ENCODE measurements at regions not wholly inside any gene's neighbourhood (a gene's known extent, or its start where the extent isn't known, plus 50 kb on each side); places are given as distances from the start of the nearest gene placed in this dataset.

DNA sequence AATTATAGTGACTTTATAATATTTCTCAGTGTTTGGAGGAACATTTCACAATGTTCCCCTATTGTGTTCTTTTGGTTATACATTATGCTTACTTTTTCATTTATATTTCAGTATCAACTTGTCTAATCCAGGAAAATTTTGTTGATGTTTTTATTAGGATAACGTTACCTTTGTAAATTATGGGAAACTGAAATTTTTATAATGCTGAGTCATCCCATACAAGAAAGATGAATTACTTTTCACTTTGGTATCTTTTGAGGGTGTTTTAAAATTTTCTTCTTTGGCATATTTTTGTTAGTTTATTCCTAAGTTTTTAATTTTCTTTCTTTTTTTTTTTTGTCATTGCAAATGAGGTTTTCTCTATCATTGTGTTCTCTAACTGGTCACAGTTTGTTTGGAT is 542.7 kb downstream of the SLC16A7 start:
- DNase-seq (ENCODE audit: low read depth, low spot score) = no peak

DNA sequence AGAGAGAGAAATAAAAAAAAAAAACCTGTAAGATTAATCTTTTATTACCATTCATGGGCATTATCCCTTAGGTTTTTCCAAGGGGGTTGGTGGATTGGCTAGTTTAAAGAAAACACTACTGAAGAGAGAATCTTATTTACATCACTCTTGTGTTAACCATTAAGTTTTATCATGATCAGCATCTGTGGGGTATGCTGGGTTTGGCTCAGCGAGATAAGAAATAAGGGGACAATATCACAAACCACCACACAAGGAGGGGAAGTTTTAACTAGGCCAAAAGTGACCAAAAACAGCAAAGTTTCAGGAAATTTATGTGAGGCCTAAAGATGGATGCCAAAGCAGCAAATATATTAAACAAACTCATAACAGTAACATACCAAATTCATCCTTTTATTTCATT is 548.6 kb downstream of the SLC16A7 start:
- no peak for DNase-seq (ENCODE audit: low read depth, low spot score)

DNA sequence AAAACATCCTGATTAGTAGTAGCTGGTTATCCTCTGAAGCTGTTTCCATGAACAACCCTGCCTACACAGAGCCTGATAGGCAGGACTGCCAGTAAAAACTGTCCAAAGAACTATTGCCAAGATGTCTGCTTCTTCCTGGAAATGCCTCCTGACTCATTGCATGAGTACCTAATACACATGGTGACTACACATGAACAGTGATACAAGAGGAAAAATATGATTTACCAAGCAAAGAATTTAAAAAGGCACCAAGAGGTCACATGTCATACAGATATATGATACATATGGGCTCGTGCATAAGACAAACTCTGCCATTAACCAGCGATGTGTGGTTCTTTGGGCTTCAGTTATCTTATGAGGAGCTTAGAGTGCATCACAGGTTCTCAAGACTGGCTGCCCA is 552.3 kb downstream of the SLC16A7 start:
- no peak for DNase-seq (ENCODE audit: low read depth, low spot score)

DNA sequence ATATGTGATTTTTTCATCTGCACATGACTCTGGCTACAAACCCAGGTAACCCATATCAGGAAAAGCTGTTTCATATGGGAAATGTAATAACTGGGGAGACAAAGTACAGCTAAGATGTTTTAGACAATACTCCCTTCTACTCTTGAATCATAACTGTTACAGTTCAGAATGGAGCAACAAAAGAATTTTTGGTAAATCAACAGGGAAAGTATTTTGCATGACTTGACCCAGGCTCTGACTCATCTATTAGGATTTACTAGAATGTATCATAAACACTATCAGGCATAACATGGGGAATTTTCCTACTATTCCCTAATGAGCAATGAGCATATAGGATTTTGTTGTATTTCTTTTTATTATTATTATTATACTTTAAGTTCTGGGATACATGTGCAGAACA is 553.0 kb downstream of the SLC16A7 start:
- no peak for DNase-seq (ENCODE audit: low read depth, low spot score)

DNA sequence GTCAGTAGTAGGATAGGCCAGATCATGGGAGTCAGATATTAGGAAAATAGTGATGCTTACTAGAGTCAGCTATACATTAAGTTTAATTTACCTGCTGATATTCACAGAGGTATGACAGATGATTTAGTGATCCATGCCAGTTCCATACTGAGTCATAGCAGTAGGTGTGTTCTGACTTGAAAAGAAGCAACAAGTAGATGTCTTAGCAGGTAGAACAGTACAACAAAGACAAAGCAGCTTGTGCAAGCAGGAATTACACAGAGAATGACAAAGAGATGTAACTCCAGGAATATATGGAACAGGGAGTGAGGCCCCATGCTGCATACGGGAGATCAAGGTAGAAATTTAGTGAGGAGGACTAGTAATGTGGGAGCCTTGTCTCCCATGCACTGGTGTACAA is 556.9 kb downstream of the SLC16A7 start:
- no peak for DNase-seq (ENCODE audit: low read depth, low spot score)

DNA sequence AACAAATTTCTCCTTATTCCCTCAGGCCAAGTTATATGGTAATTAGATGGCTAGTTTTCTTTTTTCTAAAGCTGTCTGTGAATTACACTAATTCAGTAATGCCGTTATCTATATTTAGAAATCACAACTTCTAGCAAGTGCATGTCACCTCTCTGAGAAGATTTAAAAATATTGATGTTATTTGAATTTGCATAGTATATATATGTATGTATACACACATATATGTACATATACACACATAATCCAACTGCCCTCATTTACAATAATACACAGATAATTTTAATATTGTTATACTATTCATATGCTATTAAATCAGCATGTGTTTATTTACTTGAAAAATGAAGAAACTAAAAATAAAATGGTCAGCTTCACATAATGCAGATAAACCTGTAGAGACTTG is 563.9 kb downstream of the SLC16A7 start:
- no peak for DNase-seq (ENCODE audit: low read depth, low spot score)

DNA sequence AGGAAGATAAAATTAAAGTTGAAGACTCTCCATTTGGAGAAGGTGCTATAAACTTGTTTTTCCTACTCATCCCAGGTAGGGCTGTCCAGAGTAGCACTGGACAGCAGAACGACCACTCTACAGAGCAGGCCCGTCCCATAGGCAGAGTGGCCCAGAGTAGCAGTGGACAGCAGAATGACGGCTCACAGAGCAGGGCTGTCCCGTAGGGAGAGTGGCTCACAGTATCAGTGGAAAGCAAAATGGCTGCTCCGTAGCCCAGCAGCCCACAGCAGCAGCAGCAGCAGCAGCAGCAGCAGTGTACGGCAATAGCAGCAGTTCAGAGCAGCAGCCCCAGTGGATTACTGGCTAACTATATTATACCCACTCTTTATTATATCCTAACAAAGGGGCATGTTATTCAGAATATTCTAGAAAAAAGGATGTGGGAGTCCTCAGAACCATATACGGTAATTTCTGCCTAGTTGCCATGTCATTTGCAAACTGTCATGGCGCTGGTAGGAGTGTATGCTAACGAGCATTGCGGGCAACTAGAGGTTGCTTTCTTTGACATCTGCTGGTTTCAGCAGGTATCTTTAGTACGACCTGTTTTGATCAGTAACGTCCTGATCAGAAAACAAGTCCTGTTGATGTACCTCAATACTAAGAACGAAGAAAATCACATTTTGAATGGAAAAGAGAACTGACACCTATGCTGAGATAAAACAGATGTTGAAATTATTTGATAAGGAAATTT is 567.3 kb downstream of the SLC16A7 start:
- no peak for DNase-seq (ENCODE audit: low read depth, low spot score)

DNA sequence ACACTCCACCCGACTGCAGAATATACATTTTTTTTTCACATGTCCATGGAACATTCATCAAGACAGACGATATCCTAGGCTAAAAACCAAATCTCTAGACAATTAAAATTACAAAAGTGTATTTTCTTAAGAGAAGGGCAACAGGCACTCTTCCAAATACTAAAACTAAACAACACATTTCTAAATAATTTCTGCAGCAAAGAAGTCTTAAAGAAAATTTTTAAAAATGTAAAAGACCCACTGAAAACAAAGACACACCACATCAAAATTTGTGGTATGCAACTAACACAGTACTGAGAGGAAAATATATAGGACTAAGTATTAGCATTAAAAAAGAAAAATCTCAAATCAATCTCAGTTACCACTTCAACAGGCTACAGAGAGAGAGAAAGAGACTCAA is 570.0 kb downstream of the SLC16A7 start:
- DNase-seq (ENCODE audit: low read depth, low spot score) = no peak

DNA sequence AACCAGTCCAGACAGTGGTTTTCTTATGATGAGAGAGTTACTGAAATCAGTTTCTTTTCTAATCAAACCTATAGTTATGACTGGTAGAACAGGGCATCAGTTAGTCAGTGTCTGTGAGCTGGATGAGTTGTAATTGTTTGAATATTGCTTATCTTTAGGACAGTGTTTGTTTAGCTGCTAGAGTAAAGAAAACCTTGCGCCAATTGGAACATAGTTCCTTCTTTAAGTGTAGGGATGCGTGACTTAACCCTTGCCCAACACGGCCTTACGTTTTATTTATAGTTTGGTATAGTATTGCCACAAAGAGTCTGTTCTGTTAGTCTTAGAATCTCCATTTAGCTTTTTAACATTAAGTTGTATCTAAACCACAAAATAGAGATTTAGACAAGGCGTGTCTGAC is 572.6 kb downstream of the SLC16A7 start:
- no peak for DNase-seq (ENCODE audit: low read depth, low spot score)

DNA sequence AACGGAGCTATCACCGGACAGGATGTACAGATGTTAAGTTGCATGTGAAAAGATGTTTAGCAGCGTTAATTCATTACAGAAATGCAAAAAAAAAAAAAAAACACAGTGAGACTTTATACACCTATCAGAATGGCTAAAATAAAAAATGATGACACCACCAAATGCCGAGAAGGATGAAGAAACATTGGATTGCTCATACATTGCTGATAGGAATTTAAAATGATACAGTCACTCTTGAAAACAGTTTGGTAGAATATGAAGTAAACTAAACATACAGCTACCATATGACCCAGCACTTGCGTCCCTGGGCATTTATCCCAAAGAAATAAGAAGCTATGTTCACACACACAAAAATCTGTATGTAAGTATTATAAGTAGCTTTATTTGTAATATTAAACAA is 574.1 kb downstream of the SLC16A7 start:
- no peak for DNase-seq (ENCODE audit: low read depth, low spot score)

DNA sequence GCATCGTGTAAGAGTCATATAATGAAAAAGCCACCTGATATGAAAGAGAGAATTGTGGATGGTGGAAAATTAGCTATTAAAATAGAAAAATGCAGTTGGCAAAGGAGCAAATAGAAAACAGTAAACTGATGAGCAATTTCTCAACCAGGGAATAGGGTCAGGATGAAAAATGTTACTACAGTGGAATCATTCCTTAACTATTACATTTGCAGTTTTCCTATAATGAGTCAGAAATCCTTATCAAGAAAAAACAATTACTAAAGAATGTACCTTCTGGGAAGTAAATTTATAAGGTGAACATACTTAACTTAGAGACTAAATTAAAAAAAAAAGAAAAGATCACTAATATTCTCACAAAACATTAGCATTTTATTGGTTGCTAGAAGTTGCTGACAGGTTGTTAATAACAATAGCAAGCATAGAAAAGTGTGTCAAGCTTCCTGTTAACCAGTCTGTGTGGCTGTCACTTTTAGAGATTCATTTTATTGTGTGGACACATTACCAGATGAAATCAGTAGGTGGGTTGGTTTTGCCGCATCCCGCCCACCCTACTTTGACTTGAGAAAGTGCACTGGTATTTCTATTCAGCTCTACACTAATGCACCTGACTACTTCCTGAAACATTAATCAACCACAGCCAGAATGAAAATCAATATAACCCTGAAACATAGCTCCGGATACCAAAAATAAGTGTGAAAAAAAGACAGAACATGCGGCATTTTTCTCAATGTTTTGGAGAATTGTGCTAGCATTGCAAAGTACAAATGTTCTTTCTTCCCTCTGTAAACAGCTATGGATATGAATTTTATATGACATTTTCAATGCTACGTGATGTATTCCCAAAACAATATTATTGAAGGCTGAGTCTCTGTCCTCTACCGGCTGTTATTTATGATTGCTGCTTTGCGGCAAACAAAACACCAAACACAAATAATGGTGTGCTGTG is 576.7 kb downstream of the SLC16A7 start:
- DNase-seq (ENCODE audit: low read depth, low spot score) = no peak

DNA sequence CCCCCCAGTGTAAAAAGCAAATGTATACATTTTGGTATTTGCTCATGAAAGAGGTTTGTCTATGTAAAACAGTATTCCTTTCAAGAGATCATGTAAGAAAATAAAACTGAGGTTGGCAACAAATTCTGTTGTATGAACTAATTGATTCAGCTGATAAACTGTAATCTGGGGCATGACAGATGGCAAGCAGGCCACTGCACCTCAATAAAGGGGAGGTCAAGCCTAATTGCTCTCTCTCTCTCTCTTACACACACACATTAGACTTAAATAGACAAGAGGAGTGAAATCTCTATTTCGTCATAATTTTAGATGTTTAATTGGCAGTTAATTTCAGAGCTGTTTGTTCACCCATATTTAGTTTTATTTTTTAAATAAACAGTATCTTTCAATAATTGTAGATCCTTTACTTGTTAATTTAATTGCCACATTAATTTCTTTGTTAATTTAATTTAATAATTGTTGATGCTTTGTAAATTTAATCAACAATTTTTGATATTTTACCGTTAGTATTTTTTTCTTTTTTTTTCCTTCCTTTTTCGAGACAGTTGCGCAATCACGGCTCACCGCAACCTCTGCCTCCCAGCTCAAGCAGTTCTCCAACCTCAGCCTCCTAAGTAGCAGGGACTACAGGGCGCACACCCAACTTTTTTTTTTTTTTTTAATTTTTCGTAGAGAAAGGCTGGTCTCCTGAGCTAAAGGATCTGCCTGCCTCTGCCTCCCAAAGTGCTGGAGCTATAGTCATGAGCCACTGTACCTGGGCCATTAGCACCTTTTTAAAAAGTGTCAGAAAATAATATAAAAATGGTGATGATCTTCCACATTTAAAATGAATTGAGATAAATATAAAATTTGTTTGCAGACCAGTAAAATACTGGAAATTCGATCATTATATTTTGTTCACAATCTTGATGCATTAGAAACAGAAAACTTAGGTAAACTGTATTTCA is 577.7 kb downstream of the SLC16A7 start:
- no peak for DNase-seq (ENCODE audit: low read depth, low spot score)

DNA sequence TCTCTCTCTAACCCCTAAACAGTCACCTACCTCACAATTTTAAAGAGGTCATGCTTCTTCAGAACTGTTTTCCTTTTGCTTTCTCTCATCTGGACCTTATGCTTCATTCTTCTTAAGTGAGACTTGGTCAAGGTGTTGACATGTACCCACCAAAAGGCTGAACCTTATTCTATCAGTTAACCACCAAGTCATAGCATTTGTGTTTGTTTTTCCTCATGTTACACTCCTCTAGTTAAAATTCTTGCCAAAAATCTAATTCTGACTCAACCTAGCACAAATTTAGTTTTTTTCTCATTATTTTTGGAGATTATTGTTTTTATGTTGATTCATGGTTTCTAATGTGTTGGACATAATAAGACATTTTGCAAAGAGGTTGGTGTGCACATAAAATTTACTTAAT is 578.6 kb downstream of the SLC16A7 start:
- DNase-seq (ENCODE audit: low read depth, low spot score) = no peak

DNA sequence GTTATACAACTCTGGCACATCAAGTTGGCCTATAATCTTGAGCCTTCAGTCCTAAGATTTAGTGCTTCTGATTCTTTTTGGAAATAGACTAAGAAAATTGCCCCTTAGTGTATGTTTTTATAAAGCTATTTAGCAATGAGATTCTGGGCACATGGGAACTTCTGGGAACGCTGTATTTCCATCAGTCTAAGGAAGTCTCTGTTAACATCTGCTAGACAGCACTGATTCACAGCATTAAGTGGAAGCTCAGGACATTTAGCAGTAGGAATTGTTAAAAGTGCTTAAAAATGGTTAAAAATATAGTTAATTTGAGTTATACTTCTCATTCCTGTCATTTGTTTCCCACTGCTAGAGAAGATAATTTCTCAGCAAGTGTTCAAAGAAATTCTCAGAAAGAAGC is 579.1 kb downstream of the SLC16A7 start:
- no peak for DNase-seq (ENCODE audit: low read depth, low spot score)

DNA sequence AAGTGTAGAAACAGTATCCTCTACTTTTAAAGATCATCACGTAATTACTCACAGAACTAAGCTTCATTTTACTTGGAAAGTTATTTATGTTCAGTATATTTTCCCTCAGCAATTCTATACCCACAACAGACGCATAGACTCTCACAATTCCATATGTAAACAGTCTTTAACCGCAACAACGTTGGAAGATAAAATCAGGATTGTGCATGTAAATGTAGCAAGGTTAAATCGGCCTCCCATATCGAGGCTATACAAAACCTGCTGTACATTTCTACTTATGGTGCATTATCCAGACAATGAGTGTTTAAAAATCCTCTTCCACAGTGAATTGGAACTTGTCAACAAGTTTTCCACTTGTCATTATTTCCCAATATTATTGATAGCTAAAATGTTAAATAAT is 581.1 kb downstream of the SLC16A7 start:
- DNase-seq (ENCODE audit: low read depth, low spot score) = no peak

DNA sequence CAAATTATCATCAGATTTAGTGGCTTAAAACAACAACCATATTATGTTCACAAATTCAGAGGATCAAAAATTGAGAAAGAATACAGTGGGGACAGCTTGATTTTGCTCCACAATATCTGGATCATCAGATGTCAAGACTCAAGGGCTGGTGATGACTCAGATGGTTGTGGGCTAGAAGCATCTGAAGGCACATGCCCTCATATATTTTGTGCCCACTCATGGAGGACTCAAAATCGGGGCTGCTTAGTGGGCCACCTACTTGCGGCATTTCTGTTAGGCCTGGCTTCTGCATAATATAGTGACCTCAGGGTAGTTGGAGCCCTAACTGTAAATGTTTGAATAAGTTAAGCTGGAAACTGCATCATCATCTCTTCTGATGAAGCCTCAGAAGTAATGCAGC is 584.5 kb downstream of the SLC16A7 start:
- no peak for DNase-seq (ENCODE audit: low read depth, low spot score)

DNA sequence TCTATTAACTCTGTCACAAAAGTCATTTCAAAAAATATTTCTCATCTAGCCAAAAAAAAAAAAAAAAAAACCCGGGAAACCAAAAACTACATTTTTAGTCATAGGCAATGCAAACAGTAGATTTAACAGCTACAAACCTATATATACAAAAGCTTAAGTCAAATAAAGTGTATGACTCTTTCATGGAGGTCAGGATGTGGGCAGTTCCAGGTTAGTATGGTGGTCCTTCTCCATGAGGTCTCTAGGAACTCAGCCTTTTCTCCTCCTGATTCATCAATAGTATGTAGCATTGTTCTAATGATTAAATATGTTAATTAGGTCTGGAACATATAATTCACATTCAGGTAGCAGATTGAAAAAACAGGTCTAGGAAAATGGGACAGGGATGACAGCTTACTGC is 586.5 kb downstream of the SLC16A7 start:
- DNase-seq (ENCODE audit: low read depth, low spot score) = no peak

DNA sequence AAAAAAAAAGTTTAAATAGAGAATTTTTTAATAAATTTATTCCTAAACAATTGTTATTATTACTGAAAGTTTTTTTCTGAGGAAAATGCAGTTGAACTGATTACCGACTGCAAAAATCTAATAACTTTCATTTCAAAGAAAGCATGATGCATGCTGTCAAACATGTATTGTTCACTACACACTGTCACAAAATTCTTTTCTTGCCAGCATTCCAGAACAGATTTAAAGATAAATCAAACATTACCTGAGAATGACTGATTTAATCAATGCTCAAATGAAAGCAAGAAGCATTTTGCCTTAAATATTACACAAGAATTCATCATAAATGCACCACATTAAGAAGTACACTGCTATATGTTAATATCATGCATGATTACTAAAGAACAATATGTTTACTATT is 588.3 kb downstream of the SLC16A7 start:
- DNase-seq (ENCODE audit: low read depth, low spot score) = no peak

DNA sequence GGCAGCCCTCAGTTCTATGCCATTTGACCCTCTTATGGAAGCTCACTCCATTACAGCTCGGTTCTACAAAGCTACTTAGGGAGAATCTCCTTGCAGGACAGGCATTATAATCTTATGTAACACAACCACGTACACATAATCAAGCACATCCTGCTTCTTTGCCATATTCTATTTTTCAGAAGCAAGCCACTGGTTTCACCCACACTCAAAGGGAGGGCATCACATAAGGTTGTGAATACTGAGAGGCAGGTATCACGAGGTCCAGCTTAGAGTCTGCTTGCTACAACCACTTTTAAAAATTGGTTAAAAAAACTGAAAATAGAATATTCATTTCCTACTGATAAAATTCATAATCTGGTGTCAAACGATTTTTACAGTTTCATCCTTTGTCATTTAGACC is 589.2 kb downstream of the SLC16A7 start:
- no peak for DNase-seq (ENCODE audit: low read depth, low spot score)

DNA sequence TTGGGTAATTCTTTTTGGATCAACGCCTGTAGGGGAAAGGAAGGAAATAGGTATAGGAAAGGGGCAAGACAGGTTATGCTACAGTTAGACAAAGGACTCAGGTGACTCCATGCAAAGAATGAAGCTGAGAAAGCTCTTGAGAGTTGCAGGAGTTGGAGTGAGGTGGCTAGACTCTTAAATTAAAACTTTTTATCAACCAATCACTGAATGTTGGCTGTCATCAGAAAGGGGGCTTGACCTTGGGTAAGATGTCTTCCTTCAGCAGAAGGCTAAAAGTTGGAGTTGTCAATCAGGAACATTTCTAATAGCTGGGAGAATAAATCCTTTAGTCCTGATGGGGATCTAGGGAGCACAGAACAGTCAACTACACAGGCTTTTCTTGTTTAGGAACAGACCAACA is 595.4 kb downstream of the SLC16A7 start:
- no peak for DNase-seq (ENCODE audit: low read depth, low spot score)

DNA sequence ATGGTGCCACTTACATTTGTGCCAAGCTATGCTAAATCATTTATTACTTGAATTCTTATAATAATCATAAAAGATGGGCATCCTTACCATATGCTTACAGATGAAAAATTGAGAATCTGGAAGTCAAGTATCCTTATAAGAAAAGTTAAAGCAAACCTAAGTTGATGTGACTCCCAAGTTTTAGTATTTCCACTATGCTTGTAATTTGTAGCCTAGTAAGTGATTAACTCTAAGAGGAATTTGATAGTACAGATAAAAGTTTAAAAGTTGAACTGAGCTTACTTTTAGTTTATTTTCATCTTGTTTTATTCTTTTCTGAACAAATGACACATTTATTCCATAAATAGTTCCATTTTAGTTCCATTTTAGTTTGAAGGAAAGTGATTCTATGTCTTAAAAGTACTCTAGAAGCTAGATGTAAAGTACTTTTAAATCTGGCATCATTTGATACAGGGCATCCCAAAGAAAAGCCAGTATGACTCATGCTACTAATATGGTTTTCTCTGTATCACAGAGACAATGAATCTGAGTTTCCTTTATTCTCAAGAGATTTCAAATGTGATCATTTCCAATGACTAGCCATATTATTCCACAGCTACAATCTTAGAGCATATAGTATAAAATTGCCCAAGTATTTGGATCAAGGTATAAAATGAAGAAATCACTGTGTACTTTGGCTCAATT is 596.0 kb downstream of the SLC16A7 start:
- no peak for DNase-seq (ENCODE audit: low read depth, low spot score)
